ENCODE measurements at regions not wholly inside any gene's neighbourhood (a gene's known extent, or its start where the extent isn't known, plus 50 kb on each side); places are given as distances from the start of the nearest gene placed in this dataset.

DNA sequence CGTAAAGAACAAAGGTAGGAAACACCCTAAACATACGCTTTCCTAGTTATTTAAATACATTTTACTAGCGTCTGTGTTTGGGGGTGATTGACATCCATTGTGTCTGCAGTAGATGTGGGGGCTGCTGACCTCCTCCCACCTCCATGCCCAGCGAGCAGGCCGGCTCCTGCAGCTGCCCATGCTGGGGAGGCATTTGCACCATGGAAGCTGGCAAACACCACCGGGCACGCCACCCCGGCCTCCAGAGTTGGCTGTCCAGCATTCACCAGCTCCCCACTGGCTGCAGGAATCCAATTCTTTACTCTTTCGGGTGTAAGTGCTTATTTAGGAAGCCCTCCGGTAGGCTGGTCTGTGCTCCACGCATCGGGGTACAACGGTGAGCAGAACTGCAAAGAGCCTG is 115.4 kb upstream of the USP29 start:
- TF ChIP-seq, protein P1, sequence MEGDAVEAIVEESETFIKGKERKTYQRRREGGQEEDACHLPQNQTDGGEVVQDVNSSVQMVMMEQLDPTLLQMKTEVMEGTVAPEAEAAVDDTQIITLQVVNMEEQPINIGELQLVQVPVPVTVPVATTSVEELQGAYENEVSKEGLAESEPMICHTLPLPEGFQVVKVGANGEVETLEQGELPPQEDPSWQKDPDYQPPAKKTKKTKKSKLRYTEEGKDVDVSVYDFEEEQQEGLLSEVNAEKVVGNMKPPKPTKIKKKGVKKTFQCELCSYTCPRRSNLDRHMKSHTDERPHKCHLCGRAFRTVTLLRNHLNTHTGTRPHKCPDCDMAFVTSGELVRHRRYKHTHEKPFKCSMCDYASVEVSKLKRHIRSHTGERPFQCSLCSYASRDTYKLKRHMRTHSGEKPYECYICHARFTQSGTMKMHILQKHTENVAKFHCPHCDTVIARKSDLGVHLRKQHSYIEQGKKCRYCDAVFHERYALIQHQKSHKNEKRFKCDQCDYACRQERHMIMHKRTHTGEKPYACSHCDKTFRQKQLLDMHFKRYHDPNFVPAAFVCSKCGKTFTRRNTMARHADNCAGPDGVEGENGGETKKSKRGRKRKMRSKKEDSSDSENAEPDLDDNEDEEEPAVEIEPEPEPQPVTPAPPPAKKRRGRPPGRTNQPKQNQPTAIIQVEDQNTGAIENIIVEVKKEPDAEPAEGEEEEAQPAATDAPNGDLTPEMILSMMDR (IDR thresholded peaks at IDR 0.05; ENCODE audit: low read depth, low read length, poor library complexity, severe bottlenecking) = no peak
- no peak for TF ChIP-seq EZH2phosphoT487 (IDR thresholded peaks at IDR 0.05; ENCODE audit: borderline replicate concordance, low read length)
